ENCODE measurements at regions not wholly inside any gene's neighbourhood (a gene's known extent, or its start where the extent isn't known, plus 50 kb on each side); places are given as distances from the start of the nearest gene placed in this dataset.

- Histone ChIP-seq H3K4me3 (ENCODE audit: low read length) (no peak overlapping the region), H3K9ac (ENCODE audit: low read length) (no peak overlapping the region), H3K4me1 (ENCODE audit: control insufficient read depth, insufficient read depth, low read length) (no peaks in the 10 kb centered on the region), H3K27me3 (replicated peaks; ENCODE audit: control insufficient read depth, insufficient read depth, low read length) (peaks cover 3% of the 10 kb centered on the region), H3K36me3 (ENCODE audit: control insufficient read depth, insufficient read depth, low read length, severe bottlenecking) (no peaks in the 10 kb centered on the region), H3K9me3 (ENCODE audit: control insufficient read depth, low read length) (no peaks in the 10 kb centered on the region)
- no peak for DNase-seq (ENCODE audit: low read depth)
Observed at GRCh38 chr3:18772699-18773305, 347.7 kb upstream of the SATB1 start.

- peaks cover 3% of the 10 kb centered on the region for H3K27me3 ChIP-seq (replicated peaks; ENCODE audit: control insufficient read depth, insufficient read depth, low read length)
- no peaks in the 10 kb centered on the region for H3K36me3 ChIP-seq (ENCODE audit: control insufficient read depth, insufficient read depth, low read length, severe bottlenecking)
- H3K9ac ChIP-seq (ENCODE audit: low read length), result no peak overlapping the region
- no peaks in the 10 kb centered on the region for H3K4me1 ChIP-seq (ENCODE audit: control insufficient read depth, insufficient read depth, low read length)
- H3K4me3 ChIP-seq (ENCODE audit: low read length), result no peak overlapping the region
- H3K9me3 ChIP-seq (ENCODE audit: control insufficient read depth, low read length), result no peaks in the 10 kb centered on the region
- DNase-seq (ENCODE audit: low read depth), result no peak
Observed at GRCh38 chr3:18771931-18772330, 346.8 kb upstream of the SATB1 start.

GRCh38 chr3:18770800-18771199 is 345.7 kb upstream of the SATB1 start:
- peaks cover 3% of the 10 kb centered on the region for H3K27me3 ChIP-seq (replicated peaks; ENCODE audit: control insufficient read depth, insufficient read depth, low read length)

GRCh38 chr3:18767756-18768303 is 342.7 kb upstream of the SATB1 start:
- Histone ChIP-seq H3K27me3 (replicated peaks; ENCODE audit: control insufficient read depth, insufficient read depth, low read length) (no peaks in the 10 kb centered on the region), H3K9ac (ENCODE audit: low read length) (no peak overlapping the region), H3K36me3 (ENCODE audit: control insufficient read depth, insufficient read depth, low read length, severe bottlenecking) (no peaks in the 10 kb centered on the region), H3K9me3 (ENCODE audit: control insufficient read depth, low read length) (no peaks in the 10 kb centered on the region), H3K4me3 (ENCODE audit: low read length) (no peak overlapping the region), H3K4me1 (ENCODE audit: control insufficient read depth, insufficient read depth, low read length) (no peaks in the 10 kb centered on the region)
- no peak for DNase-seq (ENCODE audit: low read depth)

More at GRCh38 chr3:18770800-18771199, 345.7 kb upstream of the SATB1 start:
- Histone ChIP-seq H3K9ac (ENCODE audit: low read length) (no peak overlapping the region), H3K4me3 (ENCODE audit: low read length) (no peak overlapping the region), H3K4me1 (ENCODE audit: control insufficient read depth, insufficient read depth, low read length) (no peaks in the 10 kb centered on the region), H3K9me3 (ENCODE audit: control insufficient read depth, low read length) (no peaks in the 10 kb centered on the region), H3K36me3 (ENCODE audit: control insufficient read depth, insufficient read depth, low read length, severe bottlenecking) (no peaks in the 10 kb centered on the region)
- DNase-seq (ENCODE audit: low read depth), result no peak

GRCh38 chr3:18766974-18767373 is 341.8 kb upstream of the SATB1 start:
- Histone ChIP-seq H3K27me3 (replicated peaks; ENCODE audit: control insufficient read depth, insufficient read depth, low read length) (no peaks in the 10 kb centered on the region), H3K4me3 (ENCODE audit: low read length) (no peak overlapping the region), H3K36me3 (ENCODE audit: control insufficient read depth, insufficient read depth, low read length, severe bottlenecking) (no peaks in the 10 kb centered on the region), H3K9ac (ENCODE audit: low read length) (no peak overlapping the region), H3K9me3 (ENCODE audit: control insufficient read depth, low read length) (no peaks in the 10 kb centered on the region), H3K4me1 (ENCODE audit: control insufficient read depth, insufficient read depth, low read length) (no peaks in the 10 kb centered on the region)
- no peak for DNase-seq (ENCODE audit: low read depth)

GRCh38 chr3:18765662-18766061 is 340.5 kb upstream of the SATB1 start:
- H3K4me1 ChIP-seq (ENCODE audit: control insufficient read depth, insufficient read depth, low read length), result no peaks in the 10 kb centered on the region
- H3K9me3 ChIP-seq (ENCODE audit: control insufficient read depth, low read length), result no peaks in the 10 kb centered on the region
- no peak for DNase-seq (ENCODE audit: low read depth)
- H3K4me3 ChIP-seq (ENCODE audit: low read length), result no peak overlapping the region
- peaks cover 7% of the 10 kb centered on the region for H3K27me3 ChIP-seq (replicated peaks; ENCODE audit: control insufficient read depth, insufficient read depth, low read length)
- no peak overlapping the region for H3K9ac ChIP-seq (ENCODE audit: low read length)
- H3K36me3 ChIP-seq (ENCODE audit: control insufficient read depth, insufficient read depth, low read length, severe bottlenecking), result no peaks in the 10 kb centered on the region

- H3K27me3 ChIP-seq (replicated peaks; ENCODE audit: control insufficient read depth, insufficient read depth, low read length), result peaks cover 7% of the 10 kb centered on the region
- no peak for DNase-seq (ENCODE audit: low read depth)
- no peaks in the 10 kb centered on the region for H3K4me1 ChIP-seq (ENCODE audit: control insufficient read depth, insufficient read depth, low read length)
- H3K9me3 ChIP-seq (ENCODE audit: control insufficient read depth, low read length), result no peaks in the 10 kb centered on the region
- no peak overlapping the region for H3K9ac ChIP-seq (ENCODE audit: low read length)
- H3K4me3 ChIP-seq (ENCODE audit: low read length), result no peak overlapping the region
- H3K36me3 ChIP-seq (ENCODE audit: control insufficient read depth, insufficient read depth, low read length, severe bottlenecking), result no peaks in the 10 kb centered on the region
Observed at GRCh38 chr3:18765161-18765560, 340.0 kb upstream of the SATB1 start.

GRCh38 chr3:18761530-18761929 is 336.4 kb upstream of the SATB1 start:
- DNase-seq (ENCODE audit: low read depth), result no peak
- no peak overlapping the region for H3K4me3 ChIP-seq (ENCODE audit: low read length)
- H3K27me3 ChIP-seq (replicated peaks; ENCODE audit: control insufficient read depth, insufficient read depth, low read length), result peaks cover 7% of the 10 kb centered on the region
- H3K9me3 ChIP-seq (ENCODE audit: control insufficient read depth, low read length), result no peaks in the 10 kb centered on the region
- no peaks in the 10 kb centered on the region for H3K4me1 ChIP-seq (ENCODE audit: control insufficient read depth, insufficient read depth, low read length)
- H3K36me3 ChIP-seq (ENCODE audit: control insufficient read depth, insufficient read depth, low read length, severe bottlenecking), result no peaks in the 10 kb centered on the region
- no peak overlapping the region for H3K9ac ChIP-seq (ENCODE audit: low read length)

GRCh38 chr3:18758047-18758704 is 333.0 kb upstream of the SATB1 start:
- Histone ChIP-seq H3K4me3 (ENCODE audit: low read length) (no peak overlapping the region), H3K27me3 (replicated peaks; ENCODE audit: control insufficient read depth, insufficient read depth, low read length) (peaks cover 7% of the 10 kb centered on the region), H3K9ac (ENCODE audit: low read length) (no peak overlapping the region), H3K36me3 (ENCODE audit: control insufficient read depth, insufficient read depth, low read length, severe bottlenecking) (no peaks in the 10 kb centered on the region), H3K4me1 (ENCODE audit: control insufficient read depth, insufficient read depth, low read length) (no peaks in the 10 kb centered on the region), H3K9me3 (ENCODE audit: control insufficient read depth, low read length) (no peaks in the 10 kb centered on the region)
- no peak for DNase-seq (ENCODE audit: low read depth)

- no peaks in the 10 kb centered on the region for H3K36me3 ChIP-seq (ENCODE audit: control insufficient read depth, insufficient read depth, low read length, severe bottlenecking)
- H3K9me3 ChIP-seq (ENCODE audit: control insufficient read depth, low read length), result no peaks in the 10 kb centered on the region
- H3K4me1 ChIP-seq (ENCODE audit: control insufficient read depth, insufficient read depth, low read length), result no peaks in the 10 kb centered on the region
- no peak overlapping the region for H3K9ac ChIP-seq (ENCODE audit: low read length)
- H3K27me3 ChIP-seq (replicated peaks; ENCODE audit: control insufficient read depth, insufficient read depth, low read length), result peaks cover 7% of the 10 kb centered on the region
- DNase-seq (ENCODE audit: low read depth), result no peak
- no peak overlapping the region for H3K4me3 ChIP-seq (ENCODE audit: low read length)
Observed at GRCh38 chr3:18757476-18757875, 332.3 kb upstream of the SATB1 start.

- Histone ChIP-seq H3K4me3 (ENCODE audit: low read length) (no peak overlapping the region), H3K27me3 (replicated peaks; ENCODE audit: control insufficient read depth, insufficient read depth, low read length) (no peaks in the 10 kb centered on the region), H3K36me3 (ENCODE audit: control insufficient read depth, insufficient read depth, low read length, severe bottlenecking) (no peaks in the 10 kb centered on the region), H3K9ac (ENCODE audit: low read length) (no peak overlapping the region), H3K9me3 (ENCODE audit: control insufficient read depth, low read length) (no peaks in the 10 kb centered on the region), H3K4me1 (ENCODE audit: control insufficient read depth, insufficient read depth, low read length) (no peaks in the 10 kb centered on the region)
- no peak for DNase-seq (ENCODE audit: low read depth)
Observed at GRCh38 chr3:18752273-18752934, 327.3 kb upstream of the SATB1 start.
